Neuronal stem cell (in vitro differentiated cells): ENCODE measurements at regions not wholly inside any gene's neighbourhood (a gene's known extent, or its start where the extent isn't known, plus 50 kb on each side); places are given as distances from the start of the nearest gene placed in this dataset.

Experiments used
- DNase-seq: peaks from one replicate; pipeline ENCODE4 v3.0.0-alpha.2; 2013; ENCODE audit warnings: low spot score
- H2AFZ ChIP-seq: one replicate; pipeline ENCODE4 v1.6.1; 2013; ENCODE audit warnings: mild to moderate bottlenecking, low read length, inconsistent platforms
- H2AK5ac ChIP-seq: 2 replicates; pipeline ENCODE4 v1.6.1; 2013; ENCODE audit warnings: low read depth, mild to moderate bottlenecking, inconsistent platforms, low read length, moderate library complexity, mixed read lengths
- H2BK120ac ChIP-seq: 2 replicates; pipeline ENCODE4 v1.6.1; 2013; ENCODE audit warnings: low read depth, mild to moderate bottlenecking, inconsistent platforms, low read length, moderate library complexity, mixed read lengths
- H2BK12ac ChIP-seq: one replicate; pipeline ENCODE4 v1.6.1; 2013; ENCODE audit warnings: low read length, inconsistent platforms
- H2BK15ac ChIP-seq: 2 replicates; pipeline ENCODE4 v1.6.1; 2013; ENCODE audit warnings: mild to moderate bottlenecking, low read length, inconsistent platforms, mixed read lengths
- H2BK5ac ChIP-seq: one replicate; pipeline ENCODE4 v1.6.1; 2013; ENCODE audit warnings: inconsistent platforms, mild to moderate bottlenecking, low read length, moderate library complexity
- H3K14ac ChIP-seq: one replicate; pipeline ENCODE4 v1.6.1; 2013; ENCODE audit warnings: low read length, inconsistent platforms
- H3K18ac ChIP-seq: 2 replicates; pipeline ENCODE4 v1.6.1; 2013; ENCODE audit warnings: low read length, inconsistent platforms
- H3K23ac ChIP-seq: 2 replicates; pipeline ENCODE4 v1.6.1; 2013; ENCODE audit warnings: low read depth, mild to moderate bottlenecking, mixed read lengths, low read length, inconsistent platforms; ENCODE audit not compliant: poor library complexity
- H3K27ac ChIP-seq: replicated peaks from 3 replicates; pipeline ENCODE4 v1.5.1; 2013; ENCODE audit warnings: low read length, inconsistent platforms
- H3K27me3 ChIP-seq, 3 experiments: 2 replicates each; pipeline ENCODE4 v1.6.1; 2013; ENCODE audit warnings: low read length in 3 of 3, mild to moderate bottlenecking in 2 of 3, inconsistent platforms in 1 of 3, low read depth in 1 of 3, mixed read lengths in 1 of 3, moderate library complexity in 1 of 3; ENCODE audit not compliant: control insufficient read depth in 3 of 3, insufficient read depth in 3 of 3
- H3K36me3 ChIP-seq, 2 donors: replicated peaks in 1 of 2; 2 replicates each; pipeline ENCODE4 v1.6.1; 2013; ENCODE audit warnings: low read length in 2 of 2; ENCODE audit not compliant: control insufficient read depth in 2 of 2, insufficient read depth in 2 of 2
- H3K4ac ChIP-seq: 2 replicates; pipeline ENCODE4 v1.6.1; 2013; ENCODE audit warnings: inconsistent platforms, mild to moderate bottlenecking, low read length, moderate library complexity
- H3K4me1 ChIP-seq, 2 donors: 1 replicate in 1 of 2; 2 replicates in 1 of 2; pipeline ENCODE4 v1.6.1; 2013; ENCODE audit warnings: low read length in 2 of 2, low read depth in 1 of 2; ENCODE audit not compliant: control insufficient read depth in 2 of 2, insufficient read depth in 1 of 2
- H3K4me2 ChIP-seq: one replicate; pipeline ENCODE4 v1.6.1; 2013; ENCODE audit warnings: mild to moderate bottlenecking, low read length, inconsistent platforms; ENCODE audit not compliant: insufficient read depth, poor library complexity, severe bottlenecking
- H3K4me3 ChIP-seq, 2 donors: 2 replicates each; pipeline ENCODE4 v1.5.1; 2013; ENCODE audit warnings: low read length in 2 of 2, mild to moderate bottlenecking in 2 of 2, inconsistent platforms in 1 of 2, moderate library complexity in 1 of 2
- H3K79me1 ChIP-seq: one replicate; pipeline ENCODE4 v1.6.1; 2013; ENCODE audit warnings: low read depth, mild to moderate bottlenecking, inconsistent platforms, low read length, moderate library complexity
- H3K9ac ChIP-seq: one replicate; pipeline ENCODE4 v1.6.1; 2013; ENCODE audit warnings: mild to moderate bottlenecking, low read depth, low read length, inconsistent platforms; ENCODE audit not compliant: poor library complexity
- H3K9me3 ChIP-seq, 2 donors: replicated peaks in 1 of 2; 2 replicates each; pipeline versions ENCODE3 to v1.6.1; 2013; ENCODE audit warnings: low read length in 2 of 2, mild to moderate bottlenecking in 2 of 2, inconsistent platforms in 1 of 2, low read depth in 1 of 2, mixed read lengths in 1 of 2, moderate library complexity in 1 of 2; ENCODE audit not compliant: control insufficient read depth in 2 of 2, insufficient read depth in 1 of 2
- H4K8ac ChIP-seq: one replicate; pipeline ENCODE4 v1.6.1; 2013; ENCODE audit warnings: low read depth, mild to moderate bottlenecking, inconsistent platforms, low read length, moderate library complexity
- H4K91ac ChIP-seq: one replicate; pipeline ENCODE4 v1.6.1; 2013; ENCODE audit warnings: low read length, low read depth, mild to moderate bottlenecking, inconsistent platforms; ENCODE audit not compliant: poor library complexity
- WGBS, 2 donors: extraction: QIAGEN DNeasy Blood & Tissue Kit; methylation state at CpG; one replicate each; pipeline ENCODE4 v1.1.7; 2013; ENCODE audit warnings: missing lambda C conversion rate in 2 of 2, mixed read lengths in 1 of 2; ENCODE audit not compliant: insufficient read length in 2 of 2, insufficient replicate concordance in 1 of 2; ENCODE audit errors: extremely low coverage in 2 of 2; 5-methylcytosine and 5-hydroxymethylcytosine counted together

- no peak overlapping the region for H3K23ac ChIP-seq
- H3K79me1 ChIP-seq, result no peaks in the 10 kb centered on the region
- no peak overlapping the region for H2BK15ac ChIP-seq
- H4K8ac ChIP-seq, result no peak overlapping the region
- H3K4me2 ChIP-seq, result no peak overlapping the region
- no peak overlapping the region for H2AFZ ChIP-seq
- H3K4me1 ChIP-seq, result peaks cover 10 to 13% of the 10 kb centered on the region in 2 donors
- H3K36me3 ChIP-seq, result no peaks in the 10 kb centered on the region
- no peak for DNase-seq
- H2BK5ac ChIP-seq, result no peak overlapping the region
- no CpG with 5 or more reads among the region's 2 CpGs for WGBS, 2 donors
- H4K91ac ChIP-seq, result no peak overlapping the region
- no peak overlapping the region for H2AK5ac ChIP-seq
- H3K18ac ChIP-seq, result no peak overlapping the region
- H2BK12ac ChIP-seq, result no peak overlapping the region
- no peak overlapping the region for H3K14ac ChIP-seq
- H2BK120ac ChIP-seq, result no peak overlapping the region
- no peak overlapping the region for H3K9ac ChIP-seq
- no peak overlapping the region for H3K4me3 ChIP-seq
- H3K4ac ChIP-seq, result no peak overlapping the region
- H3K27me3 ChIP-seq, result no peaks in the 10 kb centered on the region
- peaks cover 0 to 2% of the 10 kb centered on the region in 2 donors for H3K9me3 ChIP-seq
- no peak overlapping the region for H3K27ac ChIP-seq
Measured at GRCh38 chr12:58500399-58500798, 419.9 kb downstream of the LRIG3 start.

- H2BK120ac ChIP-seq, result no peak overlapping the region
- no peak overlapping the region for H3K4me2 ChIP-seq
- no peak overlapping the region for H2BK15ac ChIP-seq
- no peaks in the 10 kb centered on the region for H3K36me3 ChIP-seq
- no peak overlapping the region for H2BK5ac ChIP-seq
- no peak overlapping the region for H3K9ac ChIP-seq
- no peak overlapping the region for H3K23ac ChIP-seq
- no peak overlapping the region for H2AK5ac ChIP-seq
- no peaks in the 10 kb centered on the region for H3K79me1 ChIP-seq
- peak; percentile 61 for DNase-seq
- no CpG with 5 or more reads among the region's 1 CpG for WGBS, 2 donors
- no peak overlapping the region for H2BK12ac ChIP-seq
- H3K27ac ChIP-seq, result no peak overlapping the region
- no peak overlapping the region for H4K8ac ChIP-seq
- no peak overlapping the region for H3K14ac ChIP-seq
- H3K4me3 ChIP-seq, result no peak overlapping the region
- H3K27me3 ChIP-seq, result no peaks in the 10 kb centered on the region
- peak overlapping the region; percentile 78 for H2AFZ ChIP-seq
- no peak overlapping the region for H3K4ac ChIP-seq
- H3K4me1 ChIP-seq, result peaks cover 10 to 13% of the 10 kb centered on the region in 2 donors
- no peak overlapping the region for H3K18ac ChIP-seq
- peaks cover 0 to 2% of the 10 kb centered on the region in 2 donors for H3K9me3 ChIP-seq
- no peak overlapping the region for H4K91ac ChIP-seq
Measured at GRCh38 chr12:58502226-58502625, 418.1 kb downstream of the LRIG3 start.

GRCh38 chr12:58502841-58503240, 417.5 kb downstream of the LRIG3 start:
- Histone ChIP-seq H3K4me1 (peaks cover 10 to 13% of the 10 kb centered on the region in 2 donors), H4K91ac (no peak overlapping the region), H3K4me2 (no peak overlapping the region), H4K8ac (no peak overlapping the region), H2BK120ac (no peak overlapping the region), H2BK12ac (no peak overlapping the region), H3K23ac (no peak overlapping the region), H3K9me3 (peaks cover 0 to 2% of the 10 kb centered on the region in 2 donors), H3K18ac (no peak overlapping the region), H3K4me3 (no peak overlapping the region), H2BK15ac (no peak overlapping the region), H3K36me3 (no peaks in the 10 kb centered on the region), H2AFZ (peak overlapping the region; percentile 78), H3K79me1 (no peaks in the 10 kb centered on the region), H3K27me3 (no peaks in the 10 kb centered on the region), H3K4ac (no peak overlapping the region), H3K14ac (no peak overlapping the region), H3K27ac (peak overlapping the region; percentile 67), H3K9ac (no peak overlapping the region), H2AK5ac (no peak overlapping the region), H2BK5ac (no peak overlapping the region)
- DNase-seq, result no peak
- no CpG with 5 or more reads among the region's 4 CpGs for WGBS, 2 donors

GRCh38 chr12:58503731-58504130, 416.6 kb downstream of the LRIG3 start:
- no peaks in the 10 kb centered on the region for H3K36me3 ChIP-seq
- H2BK120ac ChIP-seq, result no peak overlapping the region
- no peak overlapping the region for H3K4me2 ChIP-seq
- H3K27me3 ChIP-seq, result no peaks in the 10 kb centered on the region
- no peak overlapping the region for H3K23ac ChIP-seq
- H3K4me3 ChIP-seq, result no peak overlapping the region
- no peak overlapping the region for H3K9ac ChIP-seq
- no peak overlapping the region for H3K14ac ChIP-seq
- H2BK15ac ChIP-seq, result no peak overlapping the region
- no CpG with 5 or more reads among the region's 2 CpGs for WGBS, 2 donors
- no peak overlapping the region for H2BK12ac ChIP-seq
- no peak for DNase-seq
- H3K4ac ChIP-seq, result no peak overlapping the region
- no peaks in the 10 kb centered on the region for H3K79me1 ChIP-seq
- no peak overlapping the region for H4K8ac ChIP-seq
- H3K9me3 ChIP-seq, result no peaks in the 10 kb centered on the region
- H4K91ac ChIP-seq, result no peak overlapping the region
- peak overlapping the region; percentile 30 for H2AFZ ChIP-seq
- no peak overlapping the region for H2BK5ac ChIP-seq
- no peak overlapping the region for H3K18ac ChIP-seq
- H2AK5ac ChIP-seq, result no peak overlapping the region
- H3K27ac ChIP-seq, result no peak overlapping the region
- peaks cover 10 to 13% of the 10 kb centered on the region in 2 donors for H3K4me1 ChIP-seq
